SK-N-SH treated with all-trans-retinoic acid at 6 μM for 48 hours (cell line): ENCODE measurements at regions not wholly inside any gene's neighbourhood (a gene's known extent, or its start where the extent isn't known, plus 50 kb on each side); places are given as distances from the start of the nearest gene placed in this dataset.

ENCODE experiments used
- ATAC-seq: fragments of 200-7000 bp; cut with Tn5 transposase; 3 replicates; pipeline ENCODE4 v1.9.1; 2020; ENCODE audit warnings: mild to moderate bottlenecking, moderate library complexity
- ARNTL ChIP-seq: fragments of 450-650 bp; formaldehyde crosslinking; IDR thresholded peaks from 2 replicates; pipeline ENCODE4 v1.5.0; 2020; ENCODE audit warnings: low read depth, mild to moderate bottlenecking, moderate library complexity, borderline replicate concordance
- BACH2 ChIP-seq: fragments of 250-450 bp; sonication (Bioruptor Pico); IDR thresholded peaks from 2 replicates; pipeline ENCODE4 v1.9.0; 2021; ENCODE audit warnings: mild to moderate bottlenecking, borderline replicate concordance
- PPARA ChIP-seq: fragments of 250-450 bp; sonication (Bioruptor Pico); IDR thresholded peaks from 2 replicates; pipeline ENCODE4 v1.5.0; 2020; ENCODE audit warnings: mild to moderate bottlenecking, borderline replicate concordance
- RARB ChIP-seq: fragments of 250-450 bp; sonication (Bioruptor Pico); IDR thresholded peaks from 2 replicates; pipeline ENCODE4 v1.8.0; 2021; ENCODE audit warnings: mild to moderate bottlenecking, moderate library complexity
- TCF4 ChIP-seq: fragments of 250-450 bp; sonication (Bioruptor Pico); IDR thresholded peaks from 2 replicates; pipeline ENCODE4 v1.8.0; 2021; ENCODE audit warnings: mild to moderate bottlenecking, moderate library complexity, borderline replicate concordance
- TOX ChIP-seq: fragments of 250-450 bp; sonication (Bioruptor Pico); IDR thresholded peaks from 2 replicates; pipeline ENCODE4 v1.8.0; 2021; ENCODE audit warnings: mild to moderate bottlenecking, moderate library complexity, borderline replicate concordance
- ZC3H10 ChIP-seq: fragments of 250-450 bp; sonication (Bioruptor Pico); IDR thresholded peaks from 2 replicates; pipeline ENCODE4 v1.5.1; 2021; ENCODE audit warnings: mild to moderate bottlenecking, moderate library complexity
- ZFP30 ChIP-seq: fragments of 450-650 bp; formaldehyde crosslinking; IDR thresholded peaks from 2 replicates; pipeline ENCODE4 v1.5.0; 2022; ENCODE audit warnings: mild to moderate bottlenecking, moderate library complexity
- ZNF70 ChIP-seq: fragments of 450-650 bp; formaldehyde crosslinking; IDR thresholded peaks from 2 replicates; pipeline ENCODE4 v1.5.0; 2020; ENCODE audit warnings: mild to moderate bottlenecking, moderate library complexity
- ZNF8 ChIP-seq: fragments of 450-650 bp; formaldehyde crosslinking; IDR thresholded peaks from 2 replicates; pipeline ENCODE4 v1.5.0; 2020; ENCODE audit warnings: mild to moderate bottlenecking, moderate library complexity
- TF ChIP-seq, protein P1 (sequence below): fragments of 250-450 bp; sonication (Bioruptor Pico); IDR thresholded peaks from 2 replicates; pipeline ENCODE4 v1.8.0; 2021; ENCODE audit warnings: low read depth, mild to moderate bottlenecking, moderate library complexity, borderline replicate concordance
- TF ChIP-seq, protein P2 (sequence below): fragments of 250-450 bp; sonication (Bioruptor Pico); IDR thresholded peaks from 2 replicates; pipeline ENCODE4 v1.8.0; 2020; ENCODE audit warnings: mild to moderate bottlenecking, moderate library complexity, borderline replicate concordance
- TF ChIP-seq, protein P3 (sequence below): fragments of 250-450 bp; sonication (Bioruptor Pico); IDR thresholded peaks from 2 replicates; pipeline ENCODE4 v1.5.1; 2020; ENCODE audit warnings: low read depth, mild to moderate bottlenecking, moderate library complexity
- TF ChIP-seq, protein P4 (sequence below): fragments of 250-450 bp; sonication (Bioruptor Pico); IDR thresholded peaks from 2 replicates; pipeline ENCODE4 v1.5.0; 2020; ENCODE audit warnings: mild to moderate bottlenecking, moderate library complexity

DNA sequence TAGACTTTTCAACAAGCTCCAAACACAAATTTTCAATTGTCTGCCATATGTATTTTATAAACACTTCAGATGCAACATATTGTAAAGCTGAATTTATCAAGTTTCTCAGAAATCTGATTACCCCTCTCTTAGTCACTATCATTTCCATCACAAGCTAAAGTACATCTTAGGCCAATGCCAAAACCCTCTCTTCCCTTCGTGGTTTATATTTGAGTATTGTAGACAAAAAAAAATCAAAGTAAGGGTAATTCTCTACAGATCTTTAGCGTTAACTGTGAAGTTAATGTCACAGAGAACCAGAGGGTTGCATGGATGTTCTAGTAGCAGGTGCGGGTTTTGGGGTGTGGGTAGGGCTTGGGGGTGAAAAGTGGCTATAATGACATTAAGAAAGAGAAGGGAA, 387.7 kb upstream of the PTGER4 start (continued):
- TF ChIP-seq, protein P1, sequence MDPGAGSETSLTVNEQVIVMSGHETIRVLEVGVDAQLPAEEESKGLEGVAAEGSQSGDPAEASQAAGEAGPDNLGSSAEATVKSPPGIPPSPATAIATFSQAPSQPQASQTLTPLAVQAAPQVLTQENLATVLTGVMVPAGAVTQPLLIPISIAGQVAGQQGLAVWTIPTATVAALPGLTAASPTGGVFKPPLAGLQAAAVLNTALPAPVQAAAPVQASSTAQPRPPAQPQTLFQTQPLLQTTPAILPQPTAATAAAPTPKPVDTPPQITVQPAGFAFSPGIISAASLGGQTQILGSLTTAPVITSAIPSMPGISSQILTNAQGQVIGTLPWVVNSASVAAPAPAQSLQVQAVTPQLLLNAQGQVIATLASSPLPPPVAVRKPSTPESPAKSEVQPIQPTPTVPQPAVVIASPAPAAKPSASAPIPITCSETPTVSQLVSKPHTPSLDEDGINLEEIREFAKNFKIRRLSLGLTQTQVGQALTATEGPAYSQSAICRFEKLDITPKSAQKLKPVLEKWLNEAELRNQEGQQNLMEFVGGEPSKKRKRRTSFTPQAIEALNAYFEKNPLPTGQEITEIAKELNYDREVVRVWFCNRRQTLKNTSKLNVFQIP = no peak
- TF ChIP-seq ZFP30 (CRISPR knock-in tag) (no peak), BACH2 (CRISPR knock-in tag) (no peak)

DNA sequence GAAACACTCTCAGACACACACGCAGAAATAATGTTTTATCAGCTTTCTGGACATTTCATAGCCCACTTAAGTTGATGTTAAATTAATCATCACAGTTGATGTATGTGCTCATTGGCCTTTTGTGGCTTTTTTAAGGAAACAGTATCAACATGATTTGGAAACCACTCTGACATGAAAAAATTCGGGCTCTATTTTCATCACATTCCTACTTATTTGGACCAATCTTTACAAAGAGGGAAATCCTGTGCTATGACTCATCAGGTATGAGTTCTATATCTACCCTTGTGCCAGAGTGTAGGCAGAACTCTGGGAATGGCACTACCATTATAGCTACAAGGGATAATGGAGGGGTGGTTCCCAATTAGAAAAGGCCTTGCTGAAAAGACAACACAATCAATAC, 388.4 kb upstream of the PTGER4 start:
- no peak for ATAC-seq
- no peak for TF ChIP-seq ZFP30 (CRISPR knock-in tag)
- no peak for TF ChIP-seq ZNF70 (CRISPR knock-in tag)
- TF ChIP-seq ARNTL = no peak
- no peak for TF ChIP-seq ZNF8 (CRISPR knock-in tag)
- TF ChIP-seq RARB (CRISPR knock-in tag) = no peak
- TF ChIP-seq, protein P1 = no peak

DNA sequence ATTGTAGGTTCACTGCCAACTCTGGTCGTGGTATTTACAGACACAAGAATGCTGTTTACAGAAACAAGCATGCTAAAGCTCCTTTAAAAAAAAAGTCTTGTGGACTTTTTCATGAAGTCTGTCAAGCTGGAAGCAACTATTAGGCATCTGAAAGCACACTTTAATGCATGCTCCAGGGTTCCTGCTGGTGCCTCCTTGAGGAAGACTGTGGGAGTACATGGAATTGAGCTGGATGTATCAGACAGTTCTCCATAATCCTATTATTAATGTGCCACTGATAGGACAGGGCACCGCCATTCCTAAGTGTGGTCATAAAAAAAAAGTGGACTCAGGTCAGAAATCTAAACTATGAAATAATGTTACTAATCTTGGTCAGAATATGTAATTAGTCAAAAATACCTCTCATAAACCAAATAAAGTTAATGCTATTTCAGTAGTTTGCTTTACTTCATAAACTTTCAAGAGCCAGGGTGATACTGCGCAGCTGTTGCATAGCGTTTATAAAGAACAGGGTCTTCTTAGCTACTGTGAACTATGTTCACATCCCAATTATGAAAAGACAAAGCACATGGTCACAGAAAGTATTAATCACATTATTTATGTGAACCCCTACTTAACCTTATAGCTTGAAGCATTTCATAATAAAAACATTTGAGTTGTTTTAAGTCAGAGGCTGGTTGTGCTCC, 390.8 kb upstream of the PTGER4 start:
- no peak for ATAC-seq

More for the DNA sequence above, 390.8 kb upstream of the PTGER4 start:
- no peak for TF ChIP-seq PPARA (CRISPR knock-in tag)
- TF ChIP-seq, protein P2, sequence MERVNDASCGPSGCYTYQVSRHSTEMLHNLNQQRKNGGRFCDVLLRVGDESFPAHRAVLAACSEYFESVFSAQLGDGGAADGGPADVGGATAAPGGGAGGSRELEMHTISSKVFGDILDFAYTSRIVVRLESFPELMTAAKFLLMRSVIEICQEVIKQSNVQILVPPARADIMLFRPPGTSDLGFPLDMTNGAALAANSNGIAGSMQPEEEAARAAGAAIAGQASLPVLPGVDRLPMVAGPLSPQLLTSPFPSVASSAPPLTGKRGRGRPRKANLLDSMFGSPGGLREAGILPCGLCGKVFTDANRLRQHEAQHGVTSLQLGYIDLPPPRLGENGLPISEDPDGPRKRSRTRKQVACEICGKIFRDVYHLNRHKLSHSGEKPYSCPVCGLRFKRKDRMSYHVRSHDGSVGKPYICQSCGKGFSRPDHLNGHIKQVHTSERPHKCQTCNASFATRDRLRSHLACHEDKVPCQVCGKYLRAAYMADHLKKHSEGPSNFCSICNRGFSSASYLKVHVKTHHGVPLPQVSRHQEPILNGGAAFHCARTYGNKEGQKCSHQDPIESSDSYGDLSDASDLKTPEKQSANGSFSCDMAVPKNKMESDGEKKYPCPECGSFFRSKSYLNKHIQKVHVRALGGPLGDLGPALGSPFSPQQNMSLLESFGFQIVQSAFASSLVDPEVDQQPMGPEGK (CRISPR knock-in tag) = no peak
- TF ChIP-seq BACH2 (CRISPR knock-in tag) = no peak
- TF ChIP-seq, protein P1 = no peak
- no peak for TF ChIP-seq ZNF8 (CRISPR knock-in tag)
- no peak for TF ChIP-seq ZC3H10 (CRISPR knock-in tag)
- TF ChIP-seq, protein P3, sequence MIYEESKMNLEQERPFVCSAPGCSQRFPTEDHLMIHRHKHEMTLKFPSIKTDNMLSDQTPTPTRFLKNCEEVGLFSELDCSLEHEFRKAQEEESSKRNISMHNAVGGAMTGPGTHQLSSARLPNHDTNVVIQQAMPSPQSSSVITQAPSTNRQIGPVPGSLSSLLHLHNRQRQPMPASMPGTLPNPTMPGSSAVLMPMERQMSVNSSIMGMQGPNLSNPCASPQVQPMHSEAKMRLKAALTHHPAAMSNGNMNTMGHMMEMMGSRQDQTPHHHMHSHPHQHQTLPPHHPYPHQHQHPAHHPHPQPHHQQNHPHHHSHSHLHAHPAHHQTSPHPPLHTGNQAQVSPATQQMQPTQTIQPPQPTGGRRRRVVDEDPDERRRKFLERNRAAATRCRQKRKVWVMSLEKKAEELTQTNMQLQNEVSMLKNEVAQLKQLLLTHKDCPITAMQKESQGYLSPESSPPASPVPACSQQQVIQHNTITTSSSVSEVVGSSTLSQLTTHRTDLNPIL (CRISPR knock-in tag) = no peak
- TF ChIP-seq TOX (CRISPR knock-in tag) = no peak
- TF ChIP-seq TCF4 (CRISPR knock-in tag) = no peak
- no peak for TF ChIP-seq ARNTL
- TF ChIP-seq, protein P4, sequence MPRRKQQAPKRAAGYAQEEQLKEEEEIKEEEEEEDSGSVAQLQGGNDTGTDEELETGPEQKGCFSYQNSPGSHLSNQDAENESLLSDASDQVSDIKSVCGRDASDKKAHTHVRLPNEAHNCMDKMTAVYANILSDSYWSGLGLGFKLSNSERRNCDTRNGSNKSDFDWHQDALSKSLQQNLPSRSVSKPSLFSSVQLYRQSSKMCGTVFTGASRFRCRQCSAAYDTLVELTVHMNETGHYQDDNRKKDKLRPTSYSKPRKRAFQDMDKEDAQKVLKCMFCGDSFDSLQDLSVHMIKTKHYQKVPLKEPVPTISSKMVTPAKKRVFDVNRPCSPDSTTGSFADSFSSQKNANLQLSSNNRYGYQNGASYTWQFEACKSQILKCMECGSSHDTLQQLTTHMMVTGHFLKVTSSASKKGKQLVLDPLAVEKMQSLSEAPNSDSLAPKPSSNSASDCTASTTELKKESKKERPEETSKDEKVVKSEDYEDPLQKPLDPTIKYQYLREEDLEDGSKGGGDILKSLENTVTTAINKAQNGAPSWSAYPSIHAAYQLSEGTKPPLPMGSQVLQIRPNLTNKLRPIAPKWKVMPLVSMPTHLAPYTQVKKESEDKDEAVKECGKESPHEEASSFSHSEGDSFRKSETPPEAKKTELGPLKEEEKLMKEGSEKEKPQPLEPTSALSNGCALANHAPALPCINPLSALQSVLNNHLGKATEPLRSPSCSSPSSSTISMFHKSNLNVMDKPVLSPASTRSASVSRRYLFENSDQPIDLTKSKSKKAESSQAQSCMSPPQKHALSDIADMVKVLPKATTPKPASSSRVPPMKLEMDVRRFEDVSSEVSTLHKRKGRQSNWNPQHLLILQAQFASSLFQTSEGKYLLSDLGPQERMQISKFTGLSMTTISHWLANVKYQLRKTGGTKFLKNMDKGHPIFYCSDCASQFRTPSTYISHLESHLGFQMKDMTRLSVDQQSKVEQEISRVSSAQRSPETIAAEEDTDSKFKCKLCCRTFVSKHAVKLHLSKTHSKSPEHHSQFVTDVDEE = no peak
- TF ChIP-seq, all 23 proteins: peak for 0
